B cell (primary cell): ENCODE measurements at regions not wholly inside any gene's neighbourhood (a gene's known extent, or its start where the extent isn't known, plus 50 kb on each side); places are given as distances from the start of the nearest gene placed in this dataset.

Experiments
- ATAC-seq: fragments of 200-7000 bp; cut with Tn5 transposase; one replicate; pipeline ENCODE4 v1.10.0; 2021; ENCODE audit warnings: low read depth, mild to moderate bottlenecking, moderate number of reproducible peaks, moderate library complexity
- CTCF ChIA-PET: fragments of 350-600 bp; sonication (Branson Sonifier 250); formaldehyde crosslinking; loops from one replicate; lab custom pipeline; 2021; ENCODE audit warnings: antibody characterized with exemption, inconsistent platforms; lab: Charles Lee
- POLR2A ChIA-PET: fragments of 350-600 bp; sonication (Branson Sonifier 250); formaldehyde crosslinking; loops from one replicate; lab custom pipeline; 2021; ENCODE audit warnings: antibody characterized with exemption; lab: Charles Lee
- DNase-seq: peaks from one replicate; pipeline ENCODE4 v3.0.0; 2013
- H2AFZ ChIP-seq: 2 replicates; pipeline ENCODE4 v1.6.1; 2012; ENCODE audit warnings: mild to moderate bottlenecking, low read depth, low read length; ENCODE audit not compliant: insufficient read depth, poor library complexity, severe bottlenecking
- H3K27ac ChIP-seq, 2 donors: 1 replicate in 1 of 2; 2 replicates in 1 of 2; pipeline ENCODE4 v1.5.1; 2012 to 2013; ENCODE audit warnings: low read length in 2 of 2, mild to moderate bottlenecking in 2 of 2, moderate library complexity in 1 of 2
- H3K27me3 ChIP-seq, 4 experiments: fragments of 200-600 bp in 1 of 4; sonication (generic) in 1 of 4; replicated peaks in 1 of 4; 1 replicate in 2 of 4; 2 replicates in 2 of 4; pipeline versions ENCODE4 v1.6.1 to v1.7.0; 2013 to 2016; ENCODE audit warnings: low read length in 3 of 4, mild to moderate bottlenecking in 2 of 4, mixed read lengths in 1 of 4, moderate library complexity in 1 of 4; ENCODE audit not compliant: insufficient read depth in 4 of 4, control insufficient read depth in 3 of 4; ENCODE audit errors: control extremely low read depth in 1 of 4
- H3K36me3 ChIP-seq, 2 experiments: replicated peaks in 1 of 2; 1 replicate in 1 of 2; 2 replicates in 1 of 2; pipeline versions ENCODE4 v1.6.1 to v1.7.1; 2013; ENCODE audit warnings: low read length in 1 of 2; ENCODE audit not compliant: insufficient read depth in 2 of 2, control insufficient read depth in 1 of 2; ENCODE audit errors: control extremely low read depth in 1 of 2, extremely low read depth in 1 of 2
- H3K4me1 ChIP-seq, 2 donors: fragments of 200-600 bp in 1 of 2; sonication (generic) in 1 of 2; 1 replicate in 1 of 2; 2 replicates in 1 of 2; pipeline versions ENCODE4 v1.5.1 to v1.6.1; 2013 to 2017; ENCODE audit warnings: low read length in 2 of 2; ENCODE audit not compliant: control insufficient read depth in 2 of 2, insufficient read depth in 2 of 2
- H3K4me2 ChIP-seq: replicated peaks from 2 replicates; pipeline ENCODE3; 2012; ENCODE audit warnings: mild to moderate bottlenecking, low read depth, low read length; ENCODE audit not compliant: poor library complexity, severe bottlenecking
- H3K4me3 ChIP-seq, 5 experiments: fragments of 200-600 bp in 1 of 5; sonication (generic) in 1 of 5; 1 replicate in 3 of 5; 2 replicates in 2 of 5; pipeline versions ENCODE4 v1.5.1 to v1.7.0; 2011 to 2016; ENCODE audit warnings: low read length in 4 of 5, mild to moderate bottlenecking in 4 of 5, low read depth in 2 of 5, control low read depth in 1 of 5, moderate library complexity in 1 of 5; ENCODE audit not compliant: insufficient read depth in 1 of 5; ENCODE audit errors: control extremely low read depth in 1 of 5, extremely low read depth in 1 of 5
- H3K79me2 ChIP-seq: fragments of 200-600 bp; sonication (generic); one replicate; pipeline ENCODE4 v1.6.0; 2016; ENCODE audit warnings: low read length; ENCODE audit not compliant: control insufficient read depth, insufficient read depth
- H3K9ac ChIP-seq: fragments of 200-600 bp; sonication (generic); 2 replicates; pipeline ENCODE4 v1.6.1; 2017; ENCODE audit warnings: mild to moderate bottlenecking, low read length, moderate library complexity
- H3K9me3 ChIP-seq, 3 donors: one replicate each; pipeline versions ENCODE4 v1.6.1 to v1.7.1; 2013; ENCODE audit warnings: low read length in 2 of 3; ENCODE audit not compliant: control insufficient read depth in 2 of 3, insufficient read depth in 1 of 3; ENCODE audit errors: control extremely low read depth in 1 of 3
- H4K20me1 ChIP-seq: 2 replicates; pipeline ENCODE4 v1.6.0; 2012; ENCODE audit warnings: mild to moderate bottlenecking, low read length; ENCODE audit not compliant: insufficient read depth, control insufficient read depth, poor library complexity, severe bottlenecking
- H3K27ac Mint-ChIP-seq: one replicate; pipeline ENCODE4 v1.8.0; 2021; ENCODE audit warnings: mixed read lengths
- H3K27me3 Mint-ChIP-seq: one replicate; pipeline ENCODE4 v1.8.0; 2021; ENCODE audit warnings: mixed read lengths
- H3K4me1 Mint-ChIP-seq: one replicate; pipeline ENCODE4 v1.8.0; 2021; ENCODE audit warnings: mixed read lengths
- H3K4me3 Mint-ChIP-seq: one replicate; pipeline ENCODE4 v1.8.0; 2021; ENCODE audit warnings: mixed read lengths
- H3K9me3 Mint-ChIP-seq: one replicate; pipeline ENCODE4 v1.8.0; 2022; ENCODE audit warnings: mixed read lengths; ENCODE audit not compliant: insufficient read depth
- CTCF ChIP-seq: fragments of 200-600 bp; IDR thresholded peaks from one replicate; pipeline ENCODE4 v1.8.0; 2022; ENCODE audit warnings: antibody characterized with exemption, mild to moderate bottlenecking
- EZH2 ChIP-seq: IDR thresholded peaks from 2 replicates; pipeline ENCODE4 v1.6.1; 2012; ENCODE audit warnings: borderline replicate concordance, low read depth, mild to moderate bottlenecking, moderate library complexity, low read length; ENCODE audit not compliant: insufficient read depth, poor library complexity, severe bottlenecking
- WGBS: methylation state at CpG from one replicate; pipeline ENCODE4 v1.1.5; 2013; ENCODE audit warnings: missing lambda C conversion rate; ENCODE audit not compliant: insufficient coverage; 5-methylcytosine and 5-hydroxymethylcytosine counted together
- intact Hi-C: fragments of 100-400 bp; cut with micrococcal nuclease; formaldehyde crosslinking; loops from one replicate; pipeline ENCODE4 v1.10.0; 2022

GRCh38 chr14:95418858-95419257 lies 97.6 kb downstream of the SYNE3 start:
- Histone ChIP-seq H2AFZ (no peak overlapping the region), H3K27me3 (no peaks in the 10 kb centered on the region), H3K4me3 (no peak overlapping the region), H3K4me2 (no peak overlapping the region), H4K20me1 (peaks cover 10% of the 10 kb centered on the region), H3K79me2 (peaks cover 4% of the 10 kb centered on the region), H3K36me3 (peaks cover 4 to 85% of the 10 kb centered on the region in 2 experiments), H3K9ac (no peak overlapping the region), H3K4me1 (no peaks in the 10 kb centered on the region), H3K9me3 (peaks cover 0 to 11% (median 0%) of the 10 kb centered on the region in 3 donors), H3K27ac (no peak overlapping the region)
- Mint-ChIP-seq H3K9me3 (peaks cover 3% of the 10 kb centered on the region), H3K27me3 (no peaks in the 10 kb centered on the region), H3K27ac (no peak overlapping the region), H3K4me3 (no peak overlapping the region), H3K4me1 (no peaks in the 10 kb centered on the region)
- WGBS, result 100% methylated on average over 3 of the region's 3 CpGs
- POLR2A ChIA-PET, result no interaction called here
- TF ChIP-seq EZH2, result no peak
- TF ChIP-seq CTCF, result no peak
- intact Hi-C loops, result no loop called here
- no peak for ATAC-seq
- DNase-seq, result no peak
- CTCF ChIA-PET, result no interaction called here

- intact Hi-C loops, result no loop called here
- H3K27ac Mint-ChIP-seq, result no peak overlapping the region
- H3K9me3 Mint-ChIP-seq, result peaks cover 3% of the 10 kb centered on the region
- Histone ChIP-seq H3K79me2 (peaks cover 4% of the 10 kb centered on the region), H3K4me2 (no peak overlapping the region), H3K9me3 (peaks cover 0 to 8% (median 0%) of the 10 kb centered on the region in 3 donors), H3K4me1 (no peaks in the 10 kb centered on the region), H3K4me3 (no peak overlapping the region), H3K36me3 (peaks cover 3 to 83% of the 10 kb centered on the region in 2 experiments), H3K27ac (no peak overlapping the region), H3K9ac (no peak overlapping the region), H4K20me1 (peaks cover 10% of the 10 kb centered on the region), H2AFZ (no peak overlapping the region), H3K27me3 (no peaks in the 10 kb centered on the region)
- WGBS, result 97% methylated on average over 6 of the region's 7 CpGs
- no peak for ATAC-seq
- no peak for DNase-seq
- TF ChIP-seq CTCF (no peak), EZH2 (no peak)
- H3K27me3 Mint-ChIP-seq, result no peaks in the 10 kb centered on the region
- ChIA-PET POLR2A (no interaction called here), CTCF (interaction anchor here (1.5 kb wide), 1 partner anchor 8 kb away, joined by 3 read pairs; no protein-coding TSS in a partner anchor)
- no peaks in the 10 kb centered on the region for H3K4me1 Mint-ChIP-seq
- no peak overlapping the region for H3K4me3 Mint-ChIP-seq
Measured at GRCh38 chr14:95417492-95417891, 97.8 kb upstream of the CLMN start.
